WTC11 (cell line): ENCODE measurements at regions not wholly inside any gene's neighbourhood (a gene's known extent, or its start where the extent isn't known, plus 50 kb on each side); places are given as distances from the start of the nearest gene placed in this dataset.

Source experiments
- ATAC-seq: fragments of 200-7000 bp; cut with Tn5 transposase; 2 replicates; pipeline ENCODE4 v1.10.0; 2021; ENCODE audit warnings: mild to moderate bottlenecking, moderate library complexity
- CTCF ChIA-PET: fragments of 300-600 bp; sonication (Branson Sonifier 250); formaldehyde crosslinking; loops from one replicate; lab custom pipeline; 2021; ENCODE audit warnings: antibody characterized with exemption; lab: Charles Lee
- POLR2A ChIA-PET: fragments of 350-600 bp; sonication (Branson Sonifier 250); formaldehyde crosslinking; loops from one replicate; lab custom pipeline; 2021; ENCODE audit warnings: antibody characterized with exemption; lab: Charles Lee
- DNase-seq: peaks from one replicate; pipeline ENCODE4 v3.0.0; 2021; ENCODE audit warnings: low spot score
- H3K27ac Mint-ChIP-seq: 2 replicates; pipeline ENCODE4 v1.8.0; 2021; ENCODE audit warnings: mixed read lengths
- H3K27me3 Mint-ChIP-seq: 2 replicates; pipeline ENCODE4 v1.8.0; 2021; ENCODE audit warnings: low read depth, mild to moderate bottlenecking, moderate library complexity, mixed read lengths
- H3K36me3 Mint-ChIP-seq: 2 replicates; pipeline ENCODE4 v1.8.0; 2021; ENCODE audit warnings: mixed read lengths
- H3K4me1 Mint-ChIP-seq: 2 replicates; pipeline ENCODE4 v1.8.0; 2022; ENCODE audit warnings: mixed read lengths
- H3K4me3 Mint-ChIP-seq: 2 replicates; pipeline ENCODE4 v1.8.0; 2021; ENCODE audit warnings: mild to moderate bottlenecking, moderate library complexity, mixed read lengths
- H3K9me3 Mint-ChIP-seq: 2 replicates; pipeline ENCODE4 v1.8.0; 2021; ENCODE audit warnings: mixed read lengths
- ELF4 ChIP-seq: sonication (generic); formaldehyde crosslinking; IDR thresholded peaks from 2 replicates; pipeline ENCODE4 v1.8.1; 2022; ENCODE audit warnings: low read depth, mild to moderate bottlenecking, moderate library complexity, missing genetic modification reagents
- EMX1 ChIP-seq: fragments of 250-450 bp; sonication (Bioruptor Pico); IDR thresholded peaks from 2 replicates; pipeline ENCODE4 v1.8.0; 2021; ENCODE audit warnings: mild to moderate bottlenecking
- FOXK1 ChIP-seq: sonication (generic); formaldehyde crosslinking; IDR thresholded peaks from 2 replicates; pipeline ENCODE4 v1.8.0; 2022; ENCODE audit warnings: mild to moderate bottlenecking, moderate library complexity, missing genetic modification reagents
- FOXP1 ChIP-seq: sonication (generic); formaldehyde crosslinking; IDR thresholded peaks from 2 replicates; pipeline ENCODE4 v1.8.0; 2022; ENCODE audit warnings: missing genetic modification reagents, mild to moderate bottlenecking, moderate library complexity, borderline replicate concordance
- GTF2I ChIP-seq: fragments of 250-450 bp; sonication (Bioruptor Pico); conservative IDR thresholded peaks from 2 replicates; pipeline ENCODE4 v1.4.0; 2021; ENCODE audit warnings: mild to moderate bottlenecking
- HMGA2 ChIP-seq: fragments of 250-450 bp; sonication (Bioruptor Pico); IDR thresholded peaks from 2 replicates; pipeline ENCODE4 v1.4.0; 2021; ENCODE audit warnings: mild to moderate bottlenecking, moderate library complexity
- JAZF1 ChIP-seq: fragments of 250-450 bp; sonication (Bioruptor Pico); IDR thresholded peaks from 2 replicates; pipeline ENCODE4 v1.9.0; 2021; ENCODE audit warnings: moderate library complexity, mild to moderate bottlenecking, inconsistent platforms
- MYBL2 ChIP-seq: sonication (generic); formaldehyde crosslinking; IDR thresholded peaks from 2 replicates; pipeline ENCODE4 v1.8.1; 2023; ENCODE audit warnings: mild to moderate bottlenecking, moderate library complexity, missing genetic modification reagents
- NFE2L1 ChIP-seq: sonication (generic); formaldehyde crosslinking; IDR thresholded peaks from 2 replicates; pipeline ENCODE4 v1.8.1; 2023; ENCODE audit warnings: missing genetic modification reagents
- NFYB ChIP-seq: sonication (generic); formaldehyde crosslinking; conservative IDR thresholded peaks from 2 replicates; pipeline ENCODE4 v1.8.0; 2022; ENCODE audit warnings: low read depth, missing genetic modification reagents
- NR3C1 ChIP-seq: sonication (generic); formaldehyde crosslinking; conservative IDR thresholded peaks from 2 replicates; pipeline ENCODE4 v1.8.1; 2023; ENCODE audit warnings: low read depth, mild to moderate bottlenecking, missing genetic modification reagents
- SMAD3 ChIP-seq: sonication (generic); formaldehyde crosslinking; IDR thresholded peaks from 2 replicates; pipeline ENCODE4 v1.8.0; 2022; ENCODE audit warnings: missing genetic modification reagents, mild to moderate bottlenecking, borderline replicate concordance
- SMAD4 ChIP-seq: sonication (generic); formaldehyde crosslinking; IDR thresholded peaks from 2 replicates; pipeline ENCODE4 v1.8.0; 2022; ENCODE audit warnings: mild to moderate bottlenecking, missing genetic modification reagents
- ZNF232 ChIP-seq: sonication (generic); formaldehyde crosslinking; IDR thresholded peaks from 2 replicates; pipeline ENCODE4 v1.8.0; 2022; ENCODE audit warnings: mild to moderate bottlenecking, missing genetic modification reagents
- ZNF396 ChIP-seq: fragments of 250-450 bp; sonication (Bioruptor Pico); IDR thresholded peaks from 2 replicates; pipeline ENCODE4 v1.8.0; 2021; ENCODE audit warnings: mild to moderate bottlenecking, moderate library complexity, borderline replicate concordance
- ZNF423 ChIP-seq: fragments of 250-450 bp; sonication (Bioruptor Pico); IDR thresholded peaks from 2 replicates; pipeline ENCODE4 v2.1.2; 2022; ENCODE audit warnings: mild to moderate bottlenecking, moderate library complexity
- TF ChIP-seq, protein P1 (sequence below): sonication (generic); formaldehyde crosslinking; IDR thresholded peaks from 2 replicates; pipeline ENCODE4 v1.8.1; 2023; ENCODE audit warnings: mild to moderate bottlenecking, missing genetic modification reagents, moderate library complexity
- TF ChIP-seq, protein P2 (sequence below): sonication (generic); formaldehyde crosslinking; IDR thresholded peaks from 2 replicates; pipeline ENCODE4 v1.8.0; 2022; ENCODE audit warnings: mild to moderate bottlenecking, missing genetic modification reagents
- TF ChIP-seq, protein P3 (sequence below): sonication (generic); formaldehyde crosslinking; IDR thresholded peaks from 2 replicates; pipeline ENCODE4 v1.8.1; 2023; ENCODE audit warnings: mild to moderate bottlenecking, missing genetic modification reagents
- TF ChIP-seq, protein P4 (sequence below): sonication (generic); formaldehyde crosslinking; IDR thresholded peaks from 2 replicates; pipeline ENCODE4 v1.8.0; 2023; ENCODE audit warnings: missing genetic modification reagents
- TF ChIP-seq, protein P5 (sequence below): fragments of 250-450 bp; sonication (Bioruptor Pico); IDR thresholded peaks from 2 replicates; pipeline ENCODE4 v2.1.2; 2022; ENCODE audit warnings: mild to moderate bottlenecking, moderate library complexity
- TF ChIP-seq, protein P6 (sequence below): sonication (generic); formaldehyde crosslinking; IDR thresholded peaks from 2 replicates; pipeline ENCODE4 v1.8.1; 2022; ENCODE audit warnings: low read depth, missing genetic modification reagents, borderline replicate concordance
- TF ChIP-seq, protein P7 (sequence below): sonication (generic); formaldehyde crosslinking; conservative IDR thresholded peaks from 2 replicates; pipeline ENCODE4 v1.8.1; 2022; ENCODE audit warnings: mild to moderate bottlenecking, missing genetic modification reagents

DNA sequence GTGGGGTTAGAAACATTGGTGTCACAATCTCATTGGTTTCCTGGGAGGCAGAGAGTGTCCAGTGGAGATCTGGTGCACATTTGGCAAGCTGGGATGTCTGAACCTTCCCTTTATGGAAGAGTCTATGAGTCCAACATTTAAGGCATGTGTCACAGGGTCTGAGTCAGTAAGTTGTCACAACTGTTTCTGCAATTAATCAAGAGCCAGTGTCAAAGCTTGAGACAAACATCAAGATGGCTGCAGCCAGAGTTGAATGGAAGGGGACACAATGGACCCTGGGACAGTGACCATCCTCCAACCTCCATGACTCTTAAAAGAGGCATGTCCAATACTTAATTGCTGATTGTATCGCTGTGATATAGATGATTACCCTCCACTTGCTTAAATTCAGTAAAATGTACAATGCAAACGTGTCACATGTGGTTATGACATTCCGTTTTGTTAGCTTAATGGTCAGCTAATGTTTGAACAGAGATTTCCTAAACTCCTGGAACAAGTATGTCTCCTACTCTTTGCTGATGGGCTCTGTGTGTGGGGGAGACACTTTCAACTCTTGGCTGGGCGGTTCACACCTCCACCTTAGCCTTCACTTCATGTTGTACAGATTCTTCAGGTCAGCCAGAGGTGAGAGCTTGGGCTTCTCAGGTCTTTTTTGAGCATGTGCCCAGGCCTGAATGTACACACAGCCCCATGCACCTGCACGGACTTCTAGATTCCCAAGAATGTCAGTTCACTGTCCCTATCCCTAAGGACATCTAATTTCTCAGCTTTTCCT, 79.9 kb upstream of the PRR23E start:
- CTCF ChIA-PET: no interaction called here
- TF ChIP-seq ZNF423 (CRISPR knock-in tag) (no peak), FOXP1 (CRISPR knock-in tag) (no peak), MYBL2 (CRISPR knock-in tag) (no peak)
- TF ChIP-seq, protein P1, sequence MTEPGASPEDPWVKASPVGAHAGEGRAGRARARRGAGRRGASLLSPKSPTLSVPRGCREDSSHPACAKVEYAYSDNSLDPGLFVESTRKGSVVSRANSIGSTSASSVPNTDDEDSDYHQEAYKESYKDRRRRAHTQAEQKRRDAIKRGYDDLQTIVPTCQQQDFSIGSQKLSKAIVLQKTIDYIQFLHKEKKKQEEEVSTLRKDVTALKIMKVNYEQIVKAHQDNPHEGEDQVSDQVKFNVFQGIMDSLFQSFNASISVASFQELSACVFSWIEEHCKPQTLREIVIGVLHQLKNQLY (CRISPR knock-in tag): no peak
- TF ChIP-seq, protein P2, sequence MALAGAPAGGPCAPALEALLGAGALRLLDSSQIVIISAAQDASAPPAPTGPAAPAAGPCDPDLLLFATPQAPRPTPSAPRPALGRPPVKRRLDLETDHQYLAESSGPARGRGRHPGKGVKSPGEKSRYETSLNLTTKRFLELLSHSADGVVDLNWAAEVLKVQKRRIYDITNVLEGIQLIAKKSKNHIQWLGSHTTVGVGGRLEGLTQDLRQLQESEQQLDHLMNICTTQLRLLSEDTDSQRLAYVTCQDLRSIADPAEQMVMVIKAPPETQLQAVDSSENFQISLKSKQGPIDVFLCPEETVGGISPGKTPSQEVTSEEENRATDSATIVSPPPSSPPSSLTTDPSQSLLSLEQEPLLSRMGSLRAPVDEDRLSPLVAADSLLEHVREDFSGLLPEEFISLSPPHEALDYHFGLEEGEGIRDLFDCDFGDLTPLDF (CRISPR knock-in tag): no peak
- peaks cover 40% of the 10 kb centered on the region for H3K4me1 Mint-ChIP-seq

DNA sequence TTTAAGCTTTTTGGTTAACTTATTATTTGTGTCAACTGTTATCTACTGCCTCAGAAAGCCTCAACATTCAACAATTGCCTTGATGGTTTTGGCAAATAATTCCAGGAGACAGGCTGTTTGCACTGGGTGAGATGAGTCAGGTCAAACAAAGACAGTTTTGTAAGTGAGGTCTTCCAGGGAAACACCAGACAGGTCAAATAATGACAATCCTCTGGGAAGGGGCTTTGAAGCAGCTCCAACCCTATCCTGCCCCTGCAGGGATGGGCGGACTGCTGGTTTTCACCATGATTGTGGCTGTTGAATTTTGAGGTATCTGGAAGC, 79.4 kb upstream of the PRR23E start:
- Mint-ChIP-seq H3K4me3 (no peak overlapping the region), H3K4me1 (peaks cover 39% of the 10 kb centered on the region), H3K9me3 (peaks cover 47% of the 10 kb centered on the region), H3K27ac (no peak overlapping the region), H3K27me3 (peaks cover 27% of the 10 kb centered on the region), H3K36me3 (peaks cover 17% of the 10 kb centered on the region)
- no peak for DNase-seq
- TF ChIP-seq NR3C1 (CRISPR knock-in tag): no peak
- TF ChIP-seq, protein P3, sequence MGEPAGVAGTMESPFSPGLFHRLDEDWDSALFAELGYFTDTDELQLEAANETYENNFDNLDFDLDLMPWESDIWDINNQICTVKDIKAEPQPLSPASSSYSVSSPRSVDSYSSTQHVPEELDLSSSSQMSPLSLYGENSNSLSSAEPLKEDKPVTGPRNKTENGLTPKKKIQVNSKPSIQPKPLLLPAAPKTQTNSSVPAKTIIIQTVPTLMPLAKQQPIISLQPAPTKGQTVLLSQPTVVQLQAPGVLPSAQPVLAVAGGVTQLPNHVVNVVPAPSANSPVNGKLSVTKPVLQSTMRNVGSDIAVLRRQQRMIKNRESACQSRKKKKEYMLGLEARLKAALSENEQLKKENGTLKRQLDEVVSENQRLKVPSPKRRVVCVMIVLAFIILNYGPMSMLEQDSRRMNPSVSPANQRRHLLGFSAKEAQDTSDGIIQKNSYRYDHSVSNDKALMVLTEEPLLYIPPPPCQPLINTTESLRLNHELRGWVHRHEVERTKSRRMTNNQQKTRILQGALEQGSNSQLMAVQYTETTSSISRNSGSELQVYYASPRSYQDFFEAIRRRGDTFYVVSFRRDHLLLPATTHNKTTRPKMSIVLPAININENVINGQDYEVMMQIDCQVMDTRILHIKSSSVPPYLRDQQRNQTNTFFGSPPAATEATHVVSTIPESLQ: no peak
- TF ChIP-seq ZNF396 (CRISPR knock-in tag): no peak
- TF ChIP-seq SMAD4 (CRISPR knock-in tag): no peak
- no peak for TF ChIP-seq SMAD3 (CRISPR knock-in tag)
- no peak for TF ChIP-seq JAZF1 (CRISPR knock-in tag)
- TF ChIP-seq, protein P4, sequence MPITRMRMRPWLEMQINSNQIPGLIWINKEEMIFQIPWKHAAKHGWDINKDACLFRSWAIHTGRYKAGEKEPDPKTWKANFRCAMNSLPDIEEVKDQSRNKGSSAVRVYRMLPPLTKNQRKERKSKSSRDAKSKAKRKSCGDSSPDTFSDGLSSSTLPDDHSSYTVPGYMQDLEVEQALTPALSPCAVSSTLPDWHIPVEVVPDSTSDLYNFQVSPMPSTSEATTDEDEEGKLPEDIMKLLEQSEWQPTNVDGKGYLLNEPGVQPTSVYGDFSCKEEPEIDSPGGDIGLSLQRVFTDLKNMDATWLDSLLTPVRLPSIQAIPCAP: no peak
- TF ChIP-seq, protein P5, sequence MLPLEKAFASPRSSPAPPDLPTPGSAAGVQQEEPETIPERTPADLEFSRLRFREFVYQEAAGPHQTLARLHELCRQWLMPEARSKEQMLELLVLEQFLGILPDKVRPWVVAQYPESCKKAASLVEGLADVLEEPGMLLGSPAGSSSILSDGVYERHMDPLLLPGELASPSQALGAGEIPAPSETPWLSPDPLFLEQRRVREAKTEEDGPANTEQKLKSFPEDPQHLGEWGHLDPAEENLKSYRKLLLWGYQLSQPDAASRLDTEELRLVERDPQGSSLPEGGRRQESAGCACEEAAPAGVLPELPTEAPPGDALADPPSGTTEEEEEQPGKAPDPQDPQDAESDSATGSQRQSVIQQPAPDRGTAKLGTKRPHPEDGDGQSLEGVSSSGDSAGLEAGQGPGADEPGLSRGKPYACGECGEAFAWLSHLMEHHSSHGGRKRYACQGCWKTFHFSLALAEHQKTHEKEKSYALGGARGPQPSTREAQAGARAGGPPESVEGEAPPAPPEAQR: no peak
- TF ChIP-seq EMX1: no peak
- TF ChIP-seq HMGA2 (CRISPR knock-in tag): no peak
- TF ChIP-seq, protein P6, sequence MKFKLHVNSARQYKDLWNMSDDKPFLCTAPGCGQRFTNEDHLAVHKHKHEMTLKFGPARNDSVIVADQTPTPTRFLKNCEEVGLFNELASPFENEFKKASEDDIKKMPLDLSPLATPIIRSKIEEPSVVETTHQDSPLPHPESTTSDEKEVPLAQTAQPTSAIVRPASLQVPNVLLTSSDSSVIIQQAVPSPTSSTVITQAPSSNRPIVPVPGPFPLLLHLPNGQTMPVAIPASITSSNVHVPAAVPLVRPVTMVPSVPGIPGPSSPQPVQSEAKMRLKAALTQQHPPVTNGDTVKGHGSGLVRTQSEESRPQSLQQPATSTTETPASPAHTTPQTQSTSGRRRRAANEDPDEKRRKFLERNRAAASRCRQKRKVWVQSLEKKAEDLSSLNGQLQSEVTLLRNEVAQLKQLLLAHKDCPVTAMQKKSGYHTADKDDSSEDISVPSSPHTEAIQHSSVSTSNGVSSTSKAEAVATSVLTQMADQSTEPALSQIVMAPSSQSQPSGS (CRISPR knock-in tag): no peak
- no peak for TF ChIP-seq ZNF232 (CRISPR knock-in tag)
- TF ChIP-seq, protein P7, sequence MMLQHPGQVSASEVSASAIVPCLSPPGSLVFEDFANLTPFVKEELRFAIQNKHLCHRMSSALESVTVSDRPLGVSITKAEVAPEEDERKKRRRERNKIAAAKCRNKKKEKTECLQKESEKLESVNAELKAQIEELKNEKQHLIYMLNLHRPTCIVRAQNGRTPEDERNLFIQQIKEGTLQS: no peak
- TF ChIP-seq FOXK1 (CRISPR knock-in tag): no peak
- TF ChIP-seq NFYB (CRISPR knock-in tag): no peak
- TF ChIP-seq GTF2I: no peak
- no peak for TF ChIP-seq ELF4
- TF ChIP-seq NFE2L1 (CRISPR knock-in tag): no peak
- ChIA-PET CTCF (no interaction called here), POLR2A (no interaction called here)
- ATAC-seq: no peak

More for the DNA sequence above, 79.9 kb upstream of the PRR23E start:
- Mint-ChIP-seq H3K9me3 (peaks cover 45% of the 10 kb centered on the region), H3K27ac (no peak overlapping the region), H3K36me3 (peaks cover 17% of the 10 kb centered on the region), H3K4me3 (no peak overlapping the region), H3K27me3 (peaks cover 27% of the 10 kb centered on the region)
- ATAC-seq (no peak), DNase-seq (no peak)
- POLR2A ChIA-PET: no interaction called here
